ENCODE measurements at regions not wholly inside any gene's neighbourhood (a gene's known extent, or its start where the extent isn't known, plus 50 kb on each side); places are given as distances from the start of the nearest gene placed in this dataset.
"Not testable (repeated sequence)": the region's sequence is repeated elsewhere in the genome, so short reads cannot be mapped to it uniquely, and the experiment has no call there.

DNA sequence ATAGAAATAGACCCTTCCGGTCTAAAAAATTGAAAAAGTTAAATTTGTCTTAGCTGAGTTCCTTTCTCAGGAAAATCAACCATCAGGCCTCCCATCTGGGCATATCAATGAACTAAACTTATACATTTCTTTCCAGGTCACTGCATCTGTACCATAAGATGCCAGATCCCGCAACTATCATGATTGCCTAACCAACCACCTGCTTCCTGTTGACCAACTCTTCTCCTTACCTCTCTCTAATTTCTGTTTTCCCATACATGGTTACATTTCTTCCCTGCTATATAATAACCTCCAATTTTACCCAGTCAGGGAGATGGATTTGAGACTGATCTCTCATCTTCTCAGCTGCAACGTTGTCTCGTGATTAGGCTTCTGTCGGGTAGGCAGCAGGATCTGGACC, 228.7 kb downstream of the FSIP2 start:
- Mint-ChIP-seq H3K27ac (no peak overlapping the region), H3K9me3 (peaks cover 10% of the 10 kb centered on the region), H3K36me3 (ENCODE audit: low read depth) (no peaks in the 10 kb centered on the region), H3K4me1 (no peaks in the 10 kb centered on the region), H3K4me3 (no peak overlapping the region), H3K27me3 (no peaks in the 10 kb centered on the region)
- no peak for ATAC-seq
- DNase-seq, result no peak

DNA sequence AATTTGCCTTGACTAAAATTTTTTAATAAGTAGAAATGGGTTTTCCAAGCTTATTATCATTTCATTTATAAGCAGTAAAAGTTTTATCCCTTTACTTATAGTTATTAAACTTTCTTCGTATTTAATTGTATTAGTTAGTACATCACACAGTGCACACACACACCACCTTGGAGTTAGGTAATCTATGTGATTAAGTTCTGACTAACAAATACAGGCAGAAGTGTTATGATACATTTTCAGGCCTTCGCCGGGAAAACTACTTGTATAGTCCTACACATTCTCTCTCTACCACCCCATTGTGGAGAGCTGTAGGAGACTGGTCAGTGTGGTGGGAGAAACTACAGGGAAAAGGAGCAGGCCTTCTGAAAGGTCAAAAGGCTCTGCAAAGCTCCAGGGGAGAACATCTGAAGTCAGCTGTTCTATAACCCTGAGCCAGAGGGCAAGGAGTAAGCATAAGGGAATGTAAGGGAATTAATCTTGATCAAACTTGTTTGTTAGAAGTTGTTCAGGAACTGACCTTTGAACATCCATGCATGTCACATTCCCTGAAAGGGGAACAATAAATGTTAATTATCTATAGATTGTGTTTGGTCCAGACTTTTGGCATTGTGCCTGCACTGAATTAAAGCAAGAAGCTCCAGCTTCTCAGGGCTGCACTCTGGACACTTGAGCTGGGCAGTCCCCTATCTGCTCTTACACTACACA, 231.7 kb downstream of the FSIP2 start:
- ATAC-seq (no peak), DNase-seq (no peak)
- no peak overlapping the region for H3K27ac Mint-ChIP-seq
- peaks cover 13% of the 10 kb centered on the region for H3K9me3 Mint-ChIP-seq
- H3K4me1 Mint-ChIP-seq, result no peaks in the 10 kb centered on the region
- no peaks in the 10 kb centered on the region for H3K36me3 Mint-ChIP-seq (ENCODE audit: low read depth)
- no peaks in the 10 kb centered on the region for H3K27me3 Mint-ChIP-seq
- no peak overlapping the region for H3K4me3 Mint-ChIP-seq

- H3K4me1 Mint-ChIP-seq, result no peaks in the 10 kb centered on the region
- no peaks in the 10 kb centered on the region for H3K27me3 Mint-ChIP-seq
- H3K9me3 Mint-ChIP-seq, result peaks cover 6% of the 10 kb centered on the region
- no peak for ATAC-seq
- no peak overlapping the region for H3K27ac Mint-ChIP-seq
- no peak overlapping the region for H3K4me3 Mint-ChIP-seq
- DNase-seq, result no peak
- H3K36me3 Mint-ChIP-seq (ENCODE audit: low read depth), result no peaks in the 10 kb centered on the region
Observed at GRCh38 chr2:185978634-185979407, 240.2 kb downstream of the FSIP2 start.

DNA sequence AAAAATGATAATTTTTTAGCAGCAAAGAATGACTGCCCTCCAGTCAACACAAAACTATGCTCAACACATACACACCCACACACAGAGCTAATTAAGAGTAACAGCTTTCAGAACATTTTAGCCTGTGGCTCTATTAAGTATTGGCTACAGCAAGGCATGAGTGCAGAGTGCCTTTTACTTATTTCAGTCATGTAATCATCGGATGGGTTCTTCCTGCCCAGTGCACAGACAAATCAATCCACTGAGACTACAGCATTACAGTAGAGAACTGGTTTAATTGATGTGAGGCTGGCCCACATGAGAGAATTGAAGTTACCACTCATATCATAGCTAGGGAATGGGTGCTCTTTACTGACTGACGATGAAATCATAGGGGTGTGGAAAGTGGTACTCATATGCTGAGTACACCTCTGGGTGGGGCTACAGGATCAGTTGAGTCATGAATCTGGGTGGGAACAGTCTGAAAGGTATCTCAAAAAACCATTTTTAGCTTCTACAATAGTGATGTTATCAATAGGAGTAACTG, 241.0 kb downstream of the FSIP2 start:
- H3K4me1 Mint-ChIP-seq, result no peaks in the 10 kb centered on the region
- no peaks in the 10 kb centered on the region for H3K27me3 Mint-ChIP-seq
- no peak overlapping the region for H3K4me3 Mint-ChIP-seq
- DNase-seq, result no peak
- no peak overlapping the region for H3K27ac Mint-ChIP-seq
- peak; percentile 84 for ATAC-seq
- H3K36me3 Mint-ChIP-seq (ENCODE audit: low read depth), result no peaks in the 10 kb centered on the region
- no peaks in the 10 kb centered on the region for H3K9me3 Mint-ChIP-seq

DNA sequence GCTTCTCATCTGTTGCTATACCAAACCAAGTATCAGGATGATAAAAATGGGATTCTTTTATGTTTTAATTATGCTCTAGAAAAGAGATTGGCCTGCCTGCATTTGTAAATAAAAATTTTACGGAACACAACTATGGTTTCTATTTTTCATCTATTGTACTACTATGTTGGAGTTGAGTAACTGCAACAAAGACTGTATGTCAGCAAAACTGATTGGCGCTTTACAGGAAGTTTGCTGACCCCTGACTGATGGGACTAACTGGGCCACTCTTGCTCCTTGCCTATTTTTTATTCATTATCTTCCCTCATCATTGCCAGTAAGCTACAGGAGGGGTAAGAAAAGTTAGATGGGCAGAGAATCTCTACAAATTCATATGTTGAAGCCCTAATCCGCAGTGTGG, 242.3 kb downstream of the FSIP2 start:
- Mint-ChIP-seq H3K27me3 (no peaks in the 10 kb centered on the region), H3K4me3 (no peak overlapping the region), H3K36me3 (ENCODE audit: low read depth) (no peaks in the 10 kb centered on the region), H3K27ac (no peak overlapping the region), H3K9me3 (no peaks in the 10 kb centered on the region), H3K4me1 (no peaks in the 10 kb centered on the region)
- DNase-seq, result no peak
- ATAC-seq, result no peak

DNA sequence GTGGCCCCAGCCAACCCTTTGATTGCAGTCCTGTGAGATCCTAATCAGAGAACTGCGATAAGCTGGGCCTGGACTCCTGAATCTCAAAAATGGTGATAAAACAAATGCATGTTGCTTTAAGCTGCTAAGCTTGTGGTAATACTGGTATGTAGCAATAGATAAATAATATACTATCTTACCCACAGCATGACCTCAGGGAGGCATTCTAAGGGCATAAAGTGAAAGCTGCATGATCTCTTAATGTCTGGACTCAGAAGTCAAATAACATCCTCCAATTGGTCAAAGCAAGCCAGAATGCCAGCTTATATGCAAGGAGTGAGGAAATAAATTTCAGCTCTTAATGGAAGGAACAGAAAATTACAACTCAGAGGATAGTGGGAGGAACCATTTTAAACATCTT, 246.1 kb downstream of the FSIP2 start:
- H3K27ac Mint-ChIP-seq, result no peak overlapping the region
- DNase-seq (no peak), ATAC-seq (no peak)
- no peaks in the 10 kb centered on the region for H3K4me1 Mint-ChIP-seq
- H3K4me3 Mint-ChIP-seq, result no peak overlapping the region
- no peaks in the 10 kb centered on the region for H3K36me3 Mint-ChIP-seq (ENCODE audit: low read depth)
- H3K27me3 Mint-ChIP-seq, result no peaks in the 10 kb centered on the region
- no peaks in the 10 kb centered on the region for H3K9me3 Mint-ChIP-seq

DNA sequence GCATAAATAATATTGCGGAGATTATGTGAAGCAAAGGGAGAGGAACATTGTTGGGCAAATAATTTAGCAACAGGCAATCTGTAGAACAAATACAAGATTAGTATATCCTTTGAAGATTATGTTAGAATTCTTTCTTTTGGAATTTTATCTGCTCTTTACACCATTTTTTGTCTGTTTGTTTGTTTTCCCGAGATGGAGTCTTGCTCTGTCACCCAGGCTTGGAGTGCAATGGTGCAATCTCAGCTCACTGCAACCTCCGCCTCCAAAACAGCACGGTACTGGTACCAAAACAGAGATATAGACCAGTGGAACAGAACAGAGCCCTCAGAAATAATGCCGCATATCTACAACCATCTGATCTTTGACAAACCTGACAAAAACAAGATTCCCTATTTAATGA, 250.3 kb downstream of the FSIP2 start:
- H3K4me3 Mint-ChIP-seq; H3K27ac Mint-ChIP-seq; ATAC-seq; H3K36me3 Mint-ChIP-seq (ENCODE audit: low read depth); H3K9me3 Mint-ChIP-seq; H3K27me3 Mint-ChIP-seq; H3K4me1 Mint-ChIP-seq; DNase-seq: not testable (repeated sequence)

DNA sequence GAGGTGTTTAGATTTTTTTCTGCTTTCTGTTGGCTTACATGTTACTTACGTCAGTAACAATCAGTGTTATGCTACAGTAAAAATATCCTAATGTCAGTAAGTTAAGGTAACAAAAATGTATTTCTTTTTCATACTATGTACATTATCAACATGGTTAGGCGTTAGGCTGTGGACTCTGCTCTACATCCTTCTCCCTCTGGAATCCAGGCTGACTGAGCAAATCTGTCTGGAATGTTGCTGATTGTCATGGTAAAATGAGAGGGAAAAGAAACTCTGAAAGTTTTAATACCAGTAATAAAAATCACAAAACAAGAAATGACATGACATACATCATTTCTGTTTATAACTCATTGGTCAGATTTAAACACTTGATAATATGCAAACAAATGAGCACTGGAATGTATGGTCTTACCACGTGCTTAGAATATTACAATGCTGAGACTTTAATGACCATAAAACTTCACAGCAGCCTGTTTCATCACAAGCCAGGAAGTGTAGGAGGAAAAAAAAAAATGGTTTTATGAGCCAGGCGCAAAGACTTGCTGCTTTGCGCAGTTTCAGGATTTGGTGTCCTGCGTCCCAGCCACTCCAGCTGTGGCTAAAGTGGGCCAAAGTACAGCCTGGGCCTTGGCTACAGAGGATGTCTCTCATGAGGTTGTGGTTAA, 252.4 kb downstream of the FSIP2 start:
- Mint-ChIP-seq H3K9me3 (no peaks in the 10 kb centered on the region), H3K27ac (no peak overlapping the region), H3K4me3 (no peak overlapping the region), H3K4me1 (no peaks in the 10 kb centered on the region), H3K36me3 (ENCODE audit: low read depth) (peaks cover 7% of the 10 kb centered on the region), H3K27me3 (no peaks in the 10 kb centered on the region)
- DNase-seq (no peak), ATAC-seq (no peak)

DNA sequence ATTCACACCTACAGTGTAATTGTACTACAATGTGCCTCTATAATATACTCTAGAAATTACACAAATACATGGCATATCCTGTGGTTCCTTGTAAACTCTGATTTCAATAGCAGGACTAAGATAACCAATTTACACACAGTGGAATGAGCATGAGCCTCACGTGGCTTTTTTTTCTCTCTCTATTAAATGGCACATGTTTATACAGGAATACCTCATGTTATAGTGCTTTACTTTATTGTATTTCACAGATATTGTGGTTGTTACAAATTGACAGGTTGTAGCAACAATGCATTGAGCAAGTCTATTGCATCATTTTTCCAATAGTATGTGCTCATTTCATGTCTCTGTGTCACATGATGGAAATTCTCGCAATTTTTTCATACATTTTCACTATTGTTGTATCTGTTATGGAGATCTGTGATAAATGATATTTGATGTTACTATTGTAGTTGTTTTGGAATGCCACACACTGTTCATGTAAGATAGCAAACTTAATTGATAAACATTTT, 260.0 kb downstream of the FSIP2 start:
- Mint-ChIP-seq H3K36me3 (ENCODE audit: low read depth) (no peaks in the 10 kb centered on the region), H3K27ac (no peak overlapping the region), H3K9me3 (no peaks in the 10 kb centered on the region), H3K4me1 (no peaks in the 10 kb centered on the region), H3K4me3 (no peak overlapping the region), H3K27me3 (no peaks in the 10 kb centered on the region)
- no peak for ATAC-seq
- no peak for DNase-seq

GRCh38 chr2:186009341-186009740, 270.7 kb downstream of the FSIP2 start:
- Mint-ChIP-seq H3K36me3 (ENCODE audit: low read depth) (peaks cover 10% of the 10 kb centered on the region), H3K27me3 (no peaks in the 10 kb centered on the region)
- DNase-seq, result no peak

DNA sequence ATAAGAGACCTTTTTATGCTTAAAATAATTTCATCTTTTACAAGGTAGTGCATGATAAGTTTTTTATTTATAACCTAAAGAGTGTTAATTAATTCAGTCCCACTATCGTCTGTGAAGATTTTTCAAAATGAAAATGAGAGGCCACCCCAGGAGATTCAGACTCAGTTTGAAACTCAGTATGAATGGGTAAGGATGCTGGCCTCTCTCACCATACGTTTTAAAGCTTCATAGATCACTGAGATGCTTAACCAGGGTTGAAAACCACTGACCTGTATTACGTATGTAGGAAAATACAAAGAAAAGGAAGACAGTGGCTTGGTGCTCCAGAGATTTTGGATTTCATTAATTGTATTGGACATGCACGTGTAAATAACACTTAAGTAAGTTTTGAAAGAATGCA, 278.7 kb downstream of the FSIP2 start:
- no peak for DNase-seq
- Mint-ChIP-seq H3K27me3 (no peaks in the 10 kb centered on the region), H3K4me3 (no peak overlapping the region), H3K9me3 (peaks cover 29% of the 10 kb centered on the region), H3K4me1 (no peaks in the 10 kb centered on the region), H3K27ac (no peak overlapping the region), H3K36me3 (ENCODE audit: low read depth) (peaks cover 8% of the 10 kb centered on the region)
- ATAC-seq, result no peak

More at GRCh38 chr2:186009341-186009740, 270.7 kb downstream of the FSIP2 start:
- Mint-ChIP-seq H3K9me3 (peaks cover 40% of the 10 kb centered on the region), H3K4me1 (no peaks in the 10 kb centered on the region), H3K4me3 (no peak overlapping the region), H3K27ac (no peak overlapping the region)
- ATAC-seq, result no peak

GRCh38 chr2:186024921-186025320, 286.3 kb downstream of the FSIP2 start:
- Mint-ChIP-seq H3K27ac (no peak overlapping the region), H3K4me1 (no peaks in the 10 kb centered on the region), H3K4me3 (no peak overlapping the region), H3K27me3 (no peaks in the 10 kb centered on the region), H3K36me3 (ENCODE audit: low read depth) (peaks cover 4% of the 10 kb centered on the region), H3K9me3 (peaks cover 17% of the 10 kb centered on the region)
- DNase-seq (no peak), ATAC-seq (no peak)

DNA sequence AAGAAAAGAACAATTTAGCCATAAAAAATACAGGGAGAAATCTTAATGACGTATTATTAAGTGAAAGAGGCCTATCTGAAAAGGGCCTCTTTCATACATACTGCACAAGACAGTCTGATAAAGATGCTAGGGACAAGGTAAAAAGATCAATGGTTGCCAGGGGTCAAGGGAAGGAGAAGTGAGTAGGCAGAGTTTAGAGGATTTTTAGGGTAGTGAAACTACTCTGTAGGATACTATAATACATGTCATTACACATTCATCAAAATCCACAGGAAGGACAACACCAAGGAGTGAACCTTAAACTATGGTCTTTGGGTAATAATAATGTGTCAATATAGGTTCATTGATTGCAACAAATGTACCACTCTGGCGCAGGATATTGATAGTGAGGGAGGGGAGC, 289.3 kb downstream of the FSIP2 start:
- DNase-seq, result no peak
- Mint-ChIP-seq H3K36me3 (ENCODE audit: low read depth) (no peaks in the 10 kb centered on the region), H3K9me3 (no peaks in the 10 kb centered on the region), H3K4me3 (no peak overlapping the region), H3K27ac (no peak overlapping the region), H3K4me1 (no peaks in the 10 kb centered on the region), H3K27me3 (no peaks in the 10 kb centered on the region)
- ATAC-seq, result no peak

DNA sequence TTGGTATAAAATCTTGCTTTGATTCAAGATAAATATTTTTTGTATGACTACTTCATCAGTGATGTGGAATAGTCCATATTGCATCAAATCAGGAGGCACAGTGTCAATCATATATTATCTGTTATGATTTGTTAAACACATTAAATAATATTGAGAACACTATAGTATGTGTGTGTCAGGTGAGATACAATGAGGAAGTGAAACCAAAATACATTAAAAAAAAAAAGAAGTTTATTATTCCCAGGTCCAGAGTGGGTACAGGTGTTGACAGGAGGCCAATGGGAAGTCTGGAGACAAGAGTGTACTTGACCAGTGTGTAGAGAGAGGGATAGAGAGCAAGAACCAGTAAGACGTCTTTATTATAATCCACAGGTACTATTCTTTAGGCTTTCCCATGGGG, 292.6 kb downstream of the FSIP2 start:
- H3K27ac Mint-ChIP-seq, result no peak overlapping the region

More for the DNA sequence above, 292.6 kb downstream of the FSIP2 start:
- H3K36me3 Mint-ChIP-seq (ENCODE audit: low read depth), result no peaks in the 10 kb centered on the region
- no peaks in the 10 kb centered on the region for H3K9me3 Mint-ChIP-seq
- no peak for DNase-seq
- no peak for ATAC-seq
- H3K27me3 Mint-ChIP-seq, result no peaks in the 10 kb centered on the region
- no peak overlapping the region for H3K4me3 Mint-ChIP-seq
- no peaks in the 10 kb centered on the region for H3K4me1 Mint-ChIP-seq

Data from activated naive CD8-positive, alpha-beta T cell treated with anti-CD3 and anti-CD28 coated beads, Interleukin-2, amount 50 U/mL, for 24 hours (primary cell).